ENCODE measurements at regions not wholly inside any gene's neighbourhood (a gene's known extent, or its start where the extent isn't known, plus 50 kb on each side); places are given as distances from the start of the nearest gene placed in this dataset.

DNA sequence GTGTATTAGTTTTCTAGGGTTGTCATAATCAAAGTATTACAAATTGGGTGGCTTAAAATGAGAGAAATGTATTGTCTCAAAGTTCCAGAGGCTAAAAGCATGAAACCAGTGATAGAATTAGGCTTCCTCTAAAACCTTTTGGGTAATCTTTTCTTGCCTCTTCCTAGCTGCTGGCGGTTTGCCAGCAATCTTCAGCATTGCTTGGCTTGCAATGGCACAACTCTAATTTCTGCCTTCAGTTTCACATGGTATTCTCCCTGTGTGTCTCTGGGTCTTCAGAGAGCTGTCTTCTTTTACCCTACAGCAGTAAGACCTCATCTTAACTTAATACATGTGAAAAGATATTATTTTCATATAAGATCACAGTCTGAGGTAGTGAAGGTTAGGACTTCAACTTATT lies 479.1 kb upstream of the GJE1 start:
- peaks cover 5% of the 10 kb centered on the region for H3K9me3 ChIP-seq (ENCODE audit: control insufficient read depth, low read length)
- H3K27me3 ChIP-seq (ENCODE audit: control insufficient read depth, insufficient read depth, low read length, poor library complexity, severe bottlenecking) = no peaks in the 10 kb centered on the region
- no peaks in the 10 kb centered on the region for H3K4me1 ChIP-seq (ENCODE audit: control insufficient read depth, insufficient read depth, low read length)
- Mint-ChIP-seq H3K36me3 (ENCODE audit: low read depth) (peaks cover 3% of the 10 kb centered on the region), H3K27ac (no peak overlapping the region), H3K27me3 (ENCODE audit: insufficient read depth) (no peaks in the 10 kb centered on the region), H3K4me1 (no peaks in the 10 kb centered on the region), H3K9me3 (peaks cover 6% of the 10 kb centered on the region), H3K4me3 (no peak overlapping the region)
- no peak overlapping the region for H3K4me3 ChIP-seq (ENCODE audit: low read length)
- TF ChIP-seq, protein P1, sequence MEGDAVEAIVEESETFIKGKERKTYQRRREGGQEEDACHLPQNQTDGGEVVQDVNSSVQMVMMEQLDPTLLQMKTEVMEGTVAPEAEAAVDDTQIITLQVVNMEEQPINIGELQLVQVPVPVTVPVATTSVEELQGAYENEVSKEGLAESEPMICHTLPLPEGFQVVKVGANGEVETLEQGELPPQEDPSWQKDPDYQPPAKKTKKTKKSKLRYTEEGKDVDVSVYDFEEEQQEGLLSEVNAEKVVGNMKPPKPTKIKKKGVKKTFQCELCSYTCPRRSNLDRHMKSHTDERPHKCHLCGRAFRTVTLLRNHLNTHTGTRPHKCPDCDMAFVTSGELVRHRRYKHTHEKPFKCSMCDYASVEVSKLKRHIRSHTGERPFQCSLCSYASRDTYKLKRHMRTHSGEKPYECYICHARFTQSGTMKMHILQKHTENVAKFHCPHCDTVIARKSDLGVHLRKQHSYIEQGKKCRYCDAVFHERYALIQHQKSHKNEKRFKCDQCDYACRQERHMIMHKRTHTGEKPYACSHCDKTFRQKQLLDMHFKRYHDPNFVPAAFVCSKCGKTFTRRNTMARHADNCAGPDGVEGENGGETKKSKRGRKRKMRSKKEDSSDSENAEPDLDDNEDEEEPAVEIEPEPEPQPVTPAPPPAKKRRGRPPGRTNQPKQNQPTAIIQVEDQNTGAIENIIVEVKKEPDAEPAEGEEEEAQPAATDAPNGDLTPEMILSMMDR (conservative IDR thresholded peaks at IDR 0.05) = no peak
- no peaks in the 10 kb centered on the region for H3K36me3 ChIP-seq (ENCODE audit: control insufficient read depth, insufficient read depth, low read length)
- no peak for DNase-seq
- H3K27ac ChIP-seq (ENCODE audit: low read depth, low read length) = no peak overlapping the region
- no peak overlapping the region for H3K9ac ChIP-seq (ENCODE audit: extremely low read depth, low read length, poor library complexity, severe bottlenecking)
- WGBS, 2 experiments (ENCODE audit: insufficient coverage in 1 of 2, insufficient read length in 1 of 2) = 92 to 100% methylated on average over 1 of the region's 1 CpG

DNA sequence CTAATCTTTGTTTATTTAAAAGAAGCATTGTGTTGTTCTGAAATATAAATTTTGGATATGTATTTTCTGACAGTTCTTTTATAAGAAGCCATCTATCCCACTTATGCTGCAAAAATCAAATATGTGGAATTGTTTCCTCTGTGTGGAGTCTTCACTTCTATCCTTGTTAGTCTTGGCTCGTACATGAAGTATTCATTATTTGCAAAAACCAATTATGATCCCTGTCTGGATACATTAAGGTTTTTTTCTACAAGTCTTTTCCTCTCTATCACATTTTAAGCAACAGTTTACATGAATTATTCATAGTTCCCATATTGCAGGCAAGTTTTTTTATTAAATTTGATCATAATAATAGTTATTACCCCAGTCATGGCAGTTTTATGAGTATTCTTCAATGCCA lies 490.8 kb upstream of the GJE1 start:
- no peaks in the 10 kb centered on the region for H3K4me1 Mint-ChIP-seq
- TF ChIP-seq, protein P1 (conservative IDR thresholded peaks at IDR 0.05) = no peak
- DNase-seq = no peak
- H3K4me3 Mint-ChIP-seq = no peak overlapping the region
- no peaks in the 10 kb centered on the region for H3K27me3 Mint-ChIP-seq (ENCODE audit: insufficient read depth)
- no peaks in the 10 kb centered on the region for H3K9me3 Mint-ChIP-seq
- no peak overlapping the region for H3K9ac ChIP-seq (ENCODE audit: extremely low read depth, low read length, poor library complexity, severe bottlenecking)
- H3K36me3 ChIP-seq (ENCODE audit: control insufficient read depth, insufficient read depth, low read length) = no peaks in the 10 kb centered on the region
- H3K4me1 ChIP-seq (ENCODE audit: control insufficient read depth, insufficient read depth, low read length) = no peaks in the 10 kb centered on the region
- 100% methylated on average over 1 of the region's 1 CpG; no CpG with 5 or more reads in 1 of the 2 experiments for WGBS, 2 experiments (ENCODE audit: insufficient coverage in 1 of 2, insufficient read length in 1 of 2)
- H3K9me3 ChIP-seq (ENCODE audit: control insufficient read depth, low read length) = no peaks in the 10 kb centered on the region
- no peak overlapping the region for H3K27ac Mint-ChIP-seq
- H3K27ac ChIP-seq (ENCODE audit: low read depth, low read length) = no peak overlapping the region
- no peaks in the 10 kb centered on the region for H3K36me3 Mint-ChIP-seq (ENCODE audit: low read depth)
- H3K27me3 ChIP-seq (ENCODE audit: control insufficient read depth, insufficient read depth, low read length, poor library complexity, severe bottlenecking) = no peaks in the 10 kb centered on the region
- no peak overlapping the region for H3K4me3 ChIP-seq (ENCODE audit: low read length)

DNA sequence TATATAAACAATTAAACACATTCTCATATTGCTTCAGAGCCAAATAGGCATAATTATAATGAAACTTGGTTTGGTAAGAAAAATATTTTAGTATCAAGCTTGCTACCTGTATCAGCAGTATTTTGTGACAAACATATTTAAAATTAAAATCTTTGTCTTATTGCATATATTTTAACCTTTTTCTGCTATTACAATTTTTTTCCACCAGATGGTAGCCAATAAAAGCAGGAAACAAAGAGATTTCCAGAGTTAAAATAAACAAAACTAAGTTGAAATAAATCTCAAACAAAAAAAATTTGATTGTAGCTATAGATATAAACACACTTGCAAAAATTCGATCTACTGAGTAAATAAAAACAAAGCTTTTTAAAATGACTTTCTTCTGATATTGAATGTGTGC lies 491.3 kb upstream of the GJE1 start:
- no peaks in the 10 kb centered on the region for H3K4me1 Mint-ChIP-seq
- no peak for DNase-seq
- Histone ChIP-seq H3K36me3 (ENCODE audit: control insufficient read depth, insufficient read depth, low read length) (no peaks in the 10 kb centered on the region), H3K4me3 (ENCODE audit: low read length) (no peak overlapping the region), H3K9ac (ENCODE audit: extremely low read depth, low read length, poor library complexity, severe bottlenecking) (no peak overlapping the region), H3K27ac (ENCODE audit: low read depth, low read length) (no peak overlapping the region), H3K4me1 (ENCODE audit: control insufficient read depth, insufficient read depth, low read length) (no peaks in the 10 kb centered on the region), H3K9me3 (ENCODE audit: control insufficient read depth, low read length) (no peaks in the 10 kb centered on the region), H3K27me3 (ENCODE audit: control insufficient read depth, insufficient read depth, low read length, poor library complexity, severe bottlenecking) (no peaks in the 10 kb centered on the region)
- TF ChIP-seq, protein P1 (conservative IDR thresholded peaks at IDR 0.05) = no peak
- no peaks in the 10 kb centered on the region for H3K9me3 Mint-ChIP-seq
- no peak overlapping the region for H3K27ac Mint-ChIP-seq
- no peaks in the 10 kb centered on the region for H3K36me3 Mint-ChIP-seq (ENCODE audit: low read depth)
- no peaks in the 10 kb centered on the region for H3K27me3 Mint-ChIP-seq (ENCODE audit: insufficient read depth)
- no peak overlapping the region for H3K4me3 Mint-ChIP-seq
- no CpG with 5 or more reads among the region's 1 CpG for WGBS, 2 experiments (ENCODE audit: insufficient coverage in 1 of 2, insufficient read length in 1 of 2)

Data from endodermal cell (in vitro differentiated cells).